ENCODE measurements at regions not wholly inside any gene's neighbourhood (a gene's known extent, or its start where the extent isn't known, plus 50 kb on each side); places are given as distances from the start of the nearest gene placed in this dataset.
"Not testable (repeated sequence)": the region's sequence is repeated elsewhere in the genome, so short reads cannot be mapped to it uniquely, and the experiment has no call there.

- peak; percentile 61 for DNase-seq
Observed at GRCh38 chr9:65223986-65224385, 61.0 kb downstream of the FOXD4L5 start.

- DNase-seq, result not testable (repeated sequence)
Observed at GRCh38 chr9:65208834-65209233, 76.2 kb downstream of the FOXD4L5 start.

DNA sequence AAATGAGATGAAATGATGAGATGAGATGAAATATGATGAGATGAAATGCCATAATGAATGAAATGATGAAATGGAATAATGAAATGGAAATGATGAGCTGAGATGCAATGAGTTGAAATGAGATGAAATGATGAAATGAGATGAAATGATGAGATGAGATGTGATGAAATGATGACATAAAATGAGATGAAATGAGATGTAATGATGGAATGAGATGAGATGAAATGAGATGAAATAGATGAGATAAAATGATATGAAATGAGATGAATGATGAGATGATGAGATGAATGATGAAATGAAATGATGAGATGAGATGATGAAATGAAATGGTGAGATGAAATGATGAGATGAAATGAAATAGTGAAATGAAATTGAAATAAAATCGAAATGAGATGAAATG lies 77.7 kb downstream of the FOXD4L5 start:
- DNase-seq, result not testable (repeated sequence)

- not testable (repeated sequence) for DNase-seq
Observed at GRCh38 chr9:65205853-65206252, 79.2 kb downstream of the FOXD4L5 start.

- DNase-seq, result not testable (repeated sequence)
Observed at GRCh38 chr9:65195781-65196180, 89.2 kb downstream of the FOXD4L5 start.

DNA sequence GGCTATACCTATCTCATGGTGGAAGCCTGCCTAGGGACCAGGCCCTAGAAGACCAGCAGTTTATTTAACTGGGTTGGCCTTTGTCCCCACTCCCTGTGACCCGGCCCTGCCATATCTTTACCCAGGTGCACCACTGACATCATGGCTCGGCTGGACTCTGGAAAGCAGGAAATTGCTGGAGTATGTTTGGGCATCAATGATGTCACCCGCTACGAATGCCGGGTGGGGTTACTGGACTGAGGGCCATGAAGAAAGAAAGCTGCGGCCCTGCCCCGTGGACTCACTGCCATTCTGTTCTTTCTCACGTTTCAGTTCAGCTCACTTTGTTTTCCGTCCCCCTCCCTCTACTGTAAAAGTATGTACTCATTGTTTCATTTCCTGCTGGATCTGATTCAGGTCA lies 129.1 kb downstream of the FOXD4L5 start:
- DNase-seq, result not testable (repeated sequence)
